AG04449 (cell line): ENCODE measurements at regions not wholly inside any gene's neighbourhood (a gene's known extent, or its start where the extent isn't known, plus 50 kb on each side); places are given as distances from the start of the nearest gene placed in this dataset.

Experiments used
- CTCF ChIA-PET: fragments of 350-600 bp; formaldehyde crosslinking; extraction: SDS; loops from one replicate; lab custom pipeline; 2021; ENCODE audit warnings: antibody characterized with exemption; lab: Yijun Ruan, JAX
- POLR2A ChIA-PET: fragments of 400-600, 350-600 bp; formaldehyde crosslinking; extraction: SDS; loops from one replicate; lab custom pipeline; 2020; ENCODE audit warnings: antibody characterized with exemption, inconsistent platforms; lab: Yijun Ruan, JAX
- DNase-seq: peaks from one replicate; pipeline ENCODE4 v3.0.0-alpha.2; 2010; ENCODE audit warnings: low read depth, low spot score
- H3K4me3 ChIP-seq: 2 replicates; pipeline ENCODE4 v1.5.1; 2011; ENCODE audit warnings: low read depth, mild to moderate bottlenecking, control low read depth, low read length
- TF ChIP-seq, protein P1 (sequence below): IDR thresholded peaks from one replicate; pipeline ENCODE4 v1.5.1; 2011; ENCODE audit warnings: mild to moderate bottlenecking, moderate library complexity, low read length, control low read depth, inconsistent platforms; ENCODE audit not compliant: insufficient read depth; ENCODE audit errors: missing control alignments

DNA sequence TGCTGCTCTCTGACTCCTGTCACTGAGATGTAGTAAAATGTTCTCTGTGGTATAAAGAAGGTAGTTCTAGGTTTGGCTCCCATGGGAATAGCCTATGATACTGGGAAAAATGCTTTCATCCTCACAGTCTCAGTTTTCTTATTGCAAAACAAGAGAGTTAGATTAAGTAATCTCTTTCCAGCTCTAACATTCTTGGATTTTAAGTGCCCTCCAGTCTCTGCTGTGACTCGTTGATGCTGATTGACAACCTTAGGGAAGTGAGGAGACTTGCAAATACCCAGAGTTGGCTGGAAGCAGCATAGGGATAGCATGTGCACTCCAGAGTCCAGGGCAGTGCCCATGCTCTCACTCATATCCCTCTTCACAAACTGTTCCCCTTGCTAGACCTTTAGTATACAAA, 534.9 kb downstream of the SLC4A3 start:
- TF ChIP-seq, protein P1, sequence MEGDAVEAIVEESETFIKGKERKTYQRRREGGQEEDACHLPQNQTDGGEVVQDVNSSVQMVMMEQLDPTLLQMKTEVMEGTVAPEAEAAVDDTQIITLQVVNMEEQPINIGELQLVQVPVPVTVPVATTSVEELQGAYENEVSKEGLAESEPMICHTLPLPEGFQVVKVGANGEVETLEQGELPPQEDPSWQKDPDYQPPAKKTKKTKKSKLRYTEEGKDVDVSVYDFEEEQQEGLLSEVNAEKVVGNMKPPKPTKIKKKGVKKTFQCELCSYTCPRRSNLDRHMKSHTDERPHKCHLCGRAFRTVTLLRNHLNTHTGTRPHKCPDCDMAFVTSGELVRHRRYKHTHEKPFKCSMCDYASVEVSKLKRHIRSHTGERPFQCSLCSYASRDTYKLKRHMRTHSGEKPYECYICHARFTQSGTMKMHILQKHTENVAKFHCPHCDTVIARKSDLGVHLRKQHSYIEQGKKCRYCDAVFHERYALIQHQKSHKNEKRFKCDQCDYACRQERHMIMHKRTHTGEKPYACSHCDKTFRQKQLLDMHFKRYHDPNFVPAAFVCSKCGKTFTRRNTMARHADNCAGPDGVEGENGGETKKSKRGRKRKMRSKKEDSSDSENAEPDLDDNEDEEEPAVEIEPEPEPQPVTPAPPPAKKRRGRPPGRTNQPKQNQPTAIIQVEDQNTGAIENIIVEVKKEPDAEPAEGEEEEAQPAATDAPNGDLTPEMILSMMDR, result no peak
- DNase-seq, result peak; percentile 19
- CTCF ChIA-PET, result no interaction called here
- POLR2A ChIA-PET, result interaction anchor here (0.6 kb wide), 1 partner anchor 24 kb away, joined by 3 read pairs; no protein-coding TSS in a partner anchor
- H3K4me3 ChIP-seq, result no peak overlapping the region

DNA sequence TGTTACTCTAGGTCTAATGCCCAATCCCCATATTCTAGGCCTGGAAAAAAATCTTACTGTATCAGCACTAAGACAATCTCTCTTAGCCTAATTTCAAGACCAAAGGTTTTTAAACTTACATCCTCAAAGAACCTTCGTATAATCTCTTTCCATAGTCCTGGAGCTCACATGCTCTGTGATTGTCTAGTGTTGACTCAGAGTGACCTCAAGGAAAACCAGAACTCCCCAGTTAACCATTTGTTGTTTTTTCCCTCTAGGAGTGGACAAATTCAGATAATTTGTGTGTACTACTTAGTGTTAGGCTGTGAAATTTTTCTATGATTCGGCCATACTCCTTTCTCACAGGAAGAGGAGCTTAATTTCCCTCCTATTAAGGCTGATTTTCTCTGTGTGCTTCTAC, 536.1 kb downstream of the SLC4A3 start:
- CTCF ChIA-PET, result interaction anchor here (1.2 kb wide), 1 partner anchor 24 kb away, joined by 3 read pairs; no protein-coding TSS in a partner anchor
- no peak for DNase-seq
- H3K4me3 ChIP-seq, result no peak overlapping the region
- POLR2A ChIA-PET, result no interaction called here
- TF ChIP-seq, protein P1, result no peak

DNA sequence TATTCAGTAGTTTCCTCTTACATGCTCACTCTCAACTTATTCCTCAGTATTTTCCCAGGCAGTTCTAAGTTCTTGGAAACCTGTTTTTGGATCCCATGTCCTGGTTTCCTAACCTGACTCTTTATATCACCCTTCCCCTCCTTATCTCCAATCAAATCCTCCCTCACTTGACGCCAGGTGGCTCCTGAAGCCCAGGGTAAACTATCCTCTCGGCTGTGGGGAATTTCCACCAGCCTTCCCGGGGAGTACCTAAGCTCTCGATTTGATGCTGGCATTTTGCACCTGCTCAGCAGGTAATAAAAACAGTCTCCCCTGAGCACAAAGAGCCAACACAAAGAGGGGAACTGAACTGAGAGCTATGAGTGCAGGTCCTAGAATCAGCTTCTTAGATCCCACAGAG, 538.0 kb downstream of the SLC4A3 start:
- H3K4me3 ChIP-seq, result no peak overlapping the region
- ChIA-PET CTCF (interaction anchor here (2.1 kb wide), 1 partner anchor 10 kb away, joined by 5 read pairs; no protein-coding TSS in a partner anchor), POLR2A (no interaction called here)
- TF ChIP-seq, protein P1, result no peak
- DNase-seq, result no peak

DNA sequence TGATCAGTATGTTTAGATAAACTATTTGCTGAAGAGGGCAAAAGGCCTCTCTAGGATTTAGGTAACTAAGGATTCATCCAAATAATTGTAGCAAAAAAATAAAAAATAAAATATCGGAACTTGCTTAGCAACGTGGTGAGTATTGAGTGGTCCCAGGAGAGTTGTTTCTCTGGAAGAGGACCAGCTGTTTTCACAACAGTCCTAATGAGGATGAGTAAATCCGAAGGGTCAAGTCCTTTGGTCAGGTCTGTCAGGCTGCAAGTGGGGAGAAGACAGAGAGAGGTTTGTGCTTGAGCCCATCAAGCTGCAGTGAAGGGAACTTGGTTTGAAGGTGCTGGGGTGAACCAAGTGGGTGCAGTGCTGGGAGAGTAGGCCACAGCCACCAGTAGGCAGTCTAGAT, 539.2 kb downstream of the SLC4A3 start:
- TF ChIP-seq, protein P1, result no peak
- no peak for DNase-seq
- CTCF ChIA-PET, result no interaction called here
- POLR2A ChIA-PET, result no interaction called here
- H3K4me3 ChIP-seq, result no peak overlapping the region

DNA sequence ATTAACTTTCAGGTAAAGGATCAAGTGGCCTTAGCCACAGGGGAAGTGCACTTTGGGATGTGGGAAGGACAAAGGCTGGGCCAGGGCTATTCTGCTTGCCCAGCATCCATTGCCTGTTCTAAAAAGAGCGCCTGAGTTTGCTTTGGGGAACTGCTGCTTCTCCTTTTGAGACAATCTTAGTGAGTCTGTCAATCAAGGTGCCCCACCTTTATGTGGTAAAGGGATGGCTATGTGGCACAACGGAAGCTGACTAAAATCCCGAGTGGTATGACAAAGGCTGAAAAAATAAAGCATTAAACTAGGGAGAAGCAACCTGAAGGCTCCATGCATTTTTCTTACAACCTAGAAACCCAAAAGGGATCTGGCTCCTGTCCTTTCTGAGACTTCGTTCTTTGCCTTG, 540.5 kb downstream of the SLC4A3 start:
- POLR2A ChIA-PET, result no interaction called here
- DNase-seq, result no peak
- H3K4me3 ChIP-seq, result no peak overlapping the region
- CTCF ChIA-PET, result interaction anchor here (0.8 kb wide), 1 partner anchor 14 kb away, joined by 3 read pairs; no protein-coding TSS in a partner anchor
- TF ChIP-seq, protein P1, result no peak

DNA sequence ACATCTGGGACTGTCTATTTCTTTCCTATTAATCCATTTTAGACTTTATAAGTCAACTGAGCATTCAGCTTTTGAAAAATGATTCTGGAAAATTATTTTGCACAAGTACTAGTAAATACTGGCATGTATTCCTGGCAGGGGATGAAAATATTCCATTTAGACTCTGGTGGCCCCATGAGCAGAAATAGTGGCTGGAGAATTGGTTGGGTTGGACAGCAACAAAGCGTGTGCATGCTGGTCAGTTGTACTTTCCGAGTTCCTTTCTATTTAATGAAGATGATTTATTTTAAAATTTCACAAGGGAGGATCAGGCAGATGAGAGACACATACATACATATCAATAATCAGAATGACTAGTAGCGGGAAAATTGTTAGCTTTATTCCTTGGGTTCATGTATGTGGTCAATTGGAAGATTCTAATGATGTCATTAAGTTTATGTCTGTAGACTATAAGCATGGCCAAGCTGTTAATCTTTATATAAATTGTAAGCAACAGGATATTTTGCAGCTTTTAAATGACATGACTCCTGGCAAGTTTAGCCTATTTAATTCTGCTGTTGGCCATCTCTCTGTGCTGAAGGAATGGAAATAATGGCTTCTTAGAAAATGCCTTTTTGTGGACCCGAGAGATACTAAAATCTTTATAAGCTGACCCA, 541.6 kb downstream of the SLC4A3 start:
- ChIA-PET POLR2A (no interaction called here), CTCF (interaction anchor here (0.8 kb wide), 1 partner anchor 64 kb away, joined by 3 read pairs; no protein-coding TSS in a partner anchor)
- TF ChIP-seq, protein P1, result no peak
- H3K4me3 ChIP-seq, result no peak overlapping the region
- DNase-seq, result no peak
